ENCODE measurements at regions not wholly inside any gene's neighbourhood (a gene's known extent, or its start where the extent isn't known, plus 50 kb on each side); places are given as distances from the start of the nearest gene placed in this dataset.

GRCh38 chr6:9593554-9593953 is 821.3 kb downstream of the TFAP2A start:
- TF ChIP-seq EP300 (IDR thresholded peaks at IDR 0.05; ENCODE audit: borderline replicate concordance): no peak
- no peak for TF ChIP-seq CEBPB (IDR thresholded peaks at IDR 0.05)
- TF ChIP-seq, protein P1, sequence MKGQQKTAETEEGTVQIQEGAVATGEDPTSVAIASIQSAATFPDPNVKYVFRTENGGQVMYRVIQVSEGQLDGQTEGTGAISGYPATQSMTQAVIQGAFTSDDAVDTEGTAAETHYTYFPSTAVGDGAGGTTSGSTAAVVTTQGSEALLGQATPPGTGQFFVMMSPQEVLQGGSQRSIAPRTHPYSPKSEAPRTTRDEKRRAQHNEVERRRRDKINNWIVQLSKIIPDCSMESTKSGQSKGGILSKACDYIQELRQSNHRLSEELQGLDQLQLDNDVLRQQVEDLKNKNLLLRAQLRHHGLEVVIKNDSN (IDR thresholded peaks at IDR 0.05): no peak
- no peak for TF ChIP-seq YY1 (IDR thresholded peaks at IDR 0.05; ENCODE audit: low read depth)
- no peak for TF ChIP-seq EGR1 (IDR thresholded peaks at IDR 0.05)
- TF ChIP-seq MAX (IDR thresholded peaks at IDR 0.05): no peak
- no peak for TF ChIP-seq RAD21 (IDR thresholded peaks at IDR 0.05; ENCODE audit: low read depth)
- TF ChIP-seq ZBTB7A (IDR thresholded peaks at IDR 0.05; ENCODE audit: low read depth): no peak
- TF ChIP-seq TAF1 (IDR thresholded peaks at IDR 0.05; ENCODE audit: low read depth): no peak
- TF ChIP-seq TEAD4 (IDR thresholded peaks at IDR 0.05): no peak
- no peak for TF ChIP-seq NFIC (IDR thresholded peaks at IDR 0.05)
- TF ChIP-seq, protein P2, sequence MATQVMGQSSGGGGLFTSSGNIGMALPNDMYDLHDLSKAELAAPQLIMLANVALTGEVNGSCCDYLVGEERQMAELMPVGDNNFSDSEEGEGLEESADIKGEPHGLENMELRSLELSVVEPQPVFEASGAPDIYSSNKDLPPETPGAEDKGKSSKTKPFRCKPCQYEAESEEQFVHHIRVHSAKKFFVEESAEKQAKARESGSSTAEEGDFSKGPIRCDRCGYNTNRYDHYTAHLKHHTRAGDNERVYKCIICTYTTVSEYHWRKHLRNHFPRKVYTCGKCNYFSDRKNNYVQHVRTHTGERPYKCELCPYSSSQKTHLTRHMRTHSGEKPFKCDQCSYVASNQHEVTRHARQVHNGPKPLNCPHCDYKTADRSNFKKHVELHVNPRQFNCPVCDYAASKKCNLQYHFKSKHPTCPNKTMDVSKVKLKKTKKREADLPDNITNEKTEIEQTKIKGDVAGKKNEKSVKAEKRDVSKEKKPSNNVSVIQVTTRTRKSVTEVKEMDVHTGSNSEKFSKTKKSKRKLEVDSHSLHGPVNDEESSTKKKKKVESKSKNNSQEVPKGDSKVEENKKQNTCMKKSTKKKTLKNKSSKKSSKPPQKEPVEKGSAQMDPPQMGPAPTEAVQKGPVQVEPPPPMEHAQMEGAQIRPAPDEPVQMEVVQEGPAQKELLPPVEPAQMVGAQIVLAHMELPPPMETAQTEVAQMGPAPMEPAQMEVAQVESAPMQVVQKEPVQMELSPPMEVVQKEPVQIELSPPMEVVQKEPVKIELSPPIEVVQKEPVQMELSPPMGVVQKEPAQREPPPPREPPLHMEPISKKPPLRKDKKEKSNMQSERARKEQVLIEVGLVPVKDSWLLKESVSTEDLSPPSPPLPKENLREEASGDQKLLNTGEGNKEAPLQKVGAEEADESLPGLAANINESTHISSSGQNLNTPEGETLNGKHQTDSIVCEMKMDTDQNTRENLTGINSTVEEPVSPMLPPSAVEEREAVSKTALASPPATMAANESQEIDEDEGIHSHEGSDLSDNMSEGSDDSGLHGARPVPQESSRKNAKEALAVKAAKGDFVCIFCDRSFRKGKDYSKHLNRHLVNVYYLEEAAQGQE (IDR thresholded peaks at IDR 0.05; ENCODE audit: low read depth): no peak
- no peak for TF ChIP-seq CREB1 (IDR thresholded peaks at IDR 0.05; ENCODE audit: low read depth)
- no peak for TF ChIP-seq TCF12 (IDR thresholded peaks at IDR 0.05; ENCODE audit: low read depth)
- no peak for TF ChIP-seq FOXM1 (IDR thresholded peaks at IDR 0.05; ENCODE audit: borderline replicate concordance, low read depth)

- no peak for TF ChIP-seq EGR1 (IDR thresholded peaks at IDR 0.05)
- TF ChIP-seq FOXM1 (IDR thresholded peaks at IDR 0.05; ENCODE audit: borderline replicate concordance, low read depth): no peak
- no peak for TF ChIP-seq CREB1 (IDR thresholded peaks at IDR 0.05; ENCODE audit: low read depth)
- no peak for TF ChIP-seq TEAD4 (IDR thresholded peaks at IDR 0.05)
- TF ChIP-seq, protein P1 (IDR thresholded peaks at IDR 0.05): no peak
- no peak for TF ChIP-seq CEBPB (IDR thresholded peaks at IDR 0.05)
- TF ChIP-seq MAX (IDR thresholded peaks at IDR 0.05): no peak
- TF ChIP-seq, protein P2 (IDR thresholded peaks at IDR 0.05; ENCODE audit: low read depth): no peak
- TF ChIP-seq NFIC (IDR thresholded peaks at IDR 0.05): no peak
- TF ChIP-seq YY1 (IDR thresholded peaks at IDR 0.05; ENCODE audit: low read depth): no peak
Observed at GRCh38 chr6:9583753-9584352, 831.0 kb downstream of the TFAP2A start.

DNA sequence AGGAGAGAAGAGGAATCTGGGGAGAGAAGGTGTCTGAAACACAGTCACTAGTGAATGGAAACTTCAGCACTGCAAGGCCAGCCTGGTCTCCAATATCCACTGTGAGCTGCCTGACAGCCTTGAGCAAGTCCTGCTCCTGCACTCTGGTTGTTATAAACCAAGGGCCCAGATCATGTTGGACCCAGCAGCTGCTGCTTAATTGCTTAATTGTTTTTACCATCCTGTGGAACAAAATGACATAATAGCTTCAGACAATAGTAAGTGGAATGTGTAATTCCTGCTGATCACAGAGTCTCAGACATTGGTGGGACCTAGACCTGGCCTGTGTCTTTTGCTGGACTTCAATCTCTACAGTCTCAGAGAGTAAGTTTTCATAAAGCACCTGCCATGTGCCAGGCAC is 833.7 kb downstream of the TFAP2A start:
- TF ChIP-seq EP300 (IDR thresholded peaks at IDR 0.05; ENCODE audit: borderline replicate concordance) (no peak), EGR1 (IDR thresholded peaks at IDR 0.05) (no peak), CREB1 (IDR thresholded peaks at IDR 0.05; ENCODE audit: low read depth) (no peak), TCF12 (IDR thresholded peaks at IDR 0.05; ENCODE audit: low read depth) (no peak), YY1 (IDR thresholded peaks at IDR 0.05; ENCODE audit: low read depth) (no peak), MAX (IDR thresholded peaks at IDR 0.05) (no peak), TEAD4 (IDR thresholded peaks at IDR 0.05) (no peak), CEBPB (IDR thresholded peaks at IDR 0.05) (no peak), ZBTB7A (IDR thresholded peaks at IDR 0.05; ENCODE audit: low read depth) (no peak), NFIC (IDR thresholded peaks at IDR 0.05) (no peak), RAD21 (IDR thresholded peaks at IDR 0.05; ENCODE audit: low read depth) (no peak), TAF1 (IDR thresholded peaks at IDR 0.05; ENCODE audit: low read depth) (no peak), FOXM1 (IDR thresholded peaks at IDR 0.05; ENCODE audit: borderline replicate concordance, low read depth) (no peak)
- TF ChIP-seq, protein P1 (IDR thresholded peaks at IDR 0.05): no peak
- TF ChIP-seq, protein P2 (IDR thresholded peaks at IDR 0.05; ENCODE audit: low read depth): no peak

All from Ishikawa (cell line).